Ascending aorta (tissue), 2 donors: ENCODE measurements at regions not wholly inside any gene's neighbourhood (a gene's known extent, or its start where the extent isn't known, plus 50 kb on each side); places are given as distances from the start of the nearest gene placed in this dataset.
"Not testable (repeated sequence)": the region's sequence is repeated elsewhere in the genome, so short reads cannot be mapped to it uniquely, and the experiment has no call there.

Experiments
- DNase-seq, 2 donors: peaks; one replicate each; pipeline ENCODE4 v3.0.0-alpha.2; 2019; ENCODE audit warnings: low spot score in 2 of 2
- H3K27ac ChIP-seq, 2 donors: fragments of 200-600 bp; sonication (generic); one replicate each; pipeline ENCODE4 v1.5.1; 2016 to 2017; ENCODE audit warnings: mild to moderate bottlenecking in 1 of 2
- H3K27me3 ChIP-seq: fragments of 200-600 bp; sonication (generic); one replicate; pipeline ENCODE4 v1.5.1; 2017
- H3K36me3 ChIP-seq, 2 donors: fragments of 200-600 bp; sonication (generic); one replicate each; pipeline ENCODE4 v1.5.1; 2016
- H3K4me1 ChIP-seq, 2 donors: fragments of 200-600 bp; sonication (generic); one replicate each; pipeline ENCODE4 v1.5.1; 2016 to 2017; ENCODE audit warnings: mild to moderate bottlenecking in 1 of 2
- H3K4me3 ChIP-seq, 2 donors: fragments of 200-600 bp; sonication (generic); one replicate each; pipeline ENCODE4 v1.5.1; 2016 to 2017; ENCODE audit warnings: mild to moderate bottlenecking in 1 of 2
- H3K9me3 ChIP-seq, 2 donors: fragments of 200-600 bp; sonication (generic); one replicate each; pipeline ENCODE4 v1.5.1; 2016
- CTCF ChIP-seq, 3 experiments: fragments of 200-600 bp in 2 of 3; fragments of 450-650 bp in 1 of 3; sonication (generic) in 2 of 3; IDR thresholded peaks; one replicate each; pipeline ENCODE4 v1.5.1; 2016 to 2019; ENCODE audit warnings: antibody characterized with exemption in 3 of 3, mild to moderate bottlenecking in 1 of 3, moderate library complexity in 1 of 3
- intact Hi-C: fragments of 100-400 bp; cut with DNase I; formaldehyde crosslinking; loops from one replicate; pipeline ENCODE4 v1.15.1; 2023

GRCh38 chr3:75188962-75189361 lies 475.2 kb upstream of the FRG2C start:
- Histone ChIP-seq H3K4me3 (no peak overlapping the region), H3K27ac (no peak overlapping the region), H3K36me3 (no peaks in the 10 kb centered on the region), H3K27me3 (no peaks in the 10 kb centered on the region), H3K4me1 (no peaks in the 10 kb centered on the region), H3K9me3 (no peaks in the 10 kb centered on the region)
- no peak for TF ChIP-seq CTCF (IDR thresholded peaks at IDR 0.05)
- no peak for DNase-seq
- intact Hi-C loops, result no loop called here

GRCh38 chr3:75192146-75192616 lies 471.9 kb upstream of the FRG2C start:
- Histone ChIP-seq H3K4me3 (no peak overlapping the region), H3K36me3 (no peaks in the 10 kb centered on the region), H3K27ac (no peak overlapping the region), H3K27me3 (no peaks in the 10 kb centered on the region), H3K9me3 (no peaks in the 10 kb centered on the region), H3K4me1 (no peaks in the 10 kb centered on the region)
- intact Hi-C loops, result loop anchor here (10.0 kb wide), 1 partner anchor 393 kb away; no protein-coding TSS in a partner anchor
- peak in 2 of 3 experiments; percentile 64 to 74 for TF ChIP-seq CTCF (IDR thresholded peaks at IDR 0.05)
- DNase-seq, result no peak

GRCh38 chr3:75193797-75194196 lies 470.3 kb upstream of the FRG2C start:
- TF ChIP-seq CTCF (IDR thresholded peaks at IDR 0.05), result no peak
- Histone ChIP-seq H3K27me3 (no peaks in the 10 kb centered on the region), H3K9me3 (no peaks in the 10 kb centered on the region), H3K4me1 (no peaks in the 10 kb centered on the region), H3K4me3 (no peak overlapping the region), H3K36me3 (no peaks in the 10 kb centered on the region), H3K27ac (no peak overlapping the region)
- no peak for DNase-seq
- intact Hi-C loops, result loop anchor here (10.0 kb wide), 1 partner anchor 391 kb away; no protein-coding TSS in a partner anchor

- intact Hi-C loops, DNase-seq, H3K4me1 ChIP-seq, H3K36me3 ChIP-seq, H3K9me3 ChIP-seq, H3K27ac ChIP-seq, H3K27me3 ChIP-seq, H3K4me3 ChIP-seq: not testable (repeated sequence)
These were observed 449.8 kb upstream of the FRG2C start for GRCh38 chr3:75214332-75214731.

GRCh38 chr3:75218577-75218976 lies 445.6 kb upstream of the FRG2C start:
- H3K4me1 ChIP-seq, result no peaks in the 10 kb centered on the region
- intact Hi-C loops, result no loop called here
- no peak for TF ChIP-seq CTCF (IDR thresholded peaks at IDR 0.05)
- H3K27ac ChIP-seq, result no peak overlapping the region
- DNase-seq, result no peak
- H3K27me3 ChIP-seq, result no peaks in the 10 kb centered on the region
- no peaks in the 10 kb centered on the region for H3K36me3 ChIP-seq
- no peaks in the 10 kb centered on the region for H3K9me3 ChIP-seq
- H3K4me3 ChIP-seq, result no peak overlapping the region

GRCh38 chr3:75220932-75221331 lies 443.2 kb upstream of the FRG2C start:
- Histone ChIP-seq H3K4me3 (no peak overlapping the region), H3K9me3 (no peaks in the 10 kb centered on the region), H3K27me3 (no peaks in the 10 kb centered on the region), H3K4me1 (no peaks in the 10 kb centered on the region), H3K36me3 (no peaks in the 10 kb centered on the region), H3K27ac (no peak overlapping the region)
- intact Hi-C loops, result no loop called here
- no peak for TF ChIP-seq CTCF (IDR thresholded peaks at IDR 0.05)
- no peak for DNase-seq
